ENCODE measurements at regions not wholly inside any gene's neighbourhood (a gene's known extent, or its start where the extent isn't known, plus 50 kb on each side); places are given as distances from the start of the nearest gene placed in this dataset.
"Not testable (repeated sequence)": the region's sequence is repeated elsewhere in the genome, so short reads cannot be mapped to it uniquely, and the experiment has no call there.

DNA sequence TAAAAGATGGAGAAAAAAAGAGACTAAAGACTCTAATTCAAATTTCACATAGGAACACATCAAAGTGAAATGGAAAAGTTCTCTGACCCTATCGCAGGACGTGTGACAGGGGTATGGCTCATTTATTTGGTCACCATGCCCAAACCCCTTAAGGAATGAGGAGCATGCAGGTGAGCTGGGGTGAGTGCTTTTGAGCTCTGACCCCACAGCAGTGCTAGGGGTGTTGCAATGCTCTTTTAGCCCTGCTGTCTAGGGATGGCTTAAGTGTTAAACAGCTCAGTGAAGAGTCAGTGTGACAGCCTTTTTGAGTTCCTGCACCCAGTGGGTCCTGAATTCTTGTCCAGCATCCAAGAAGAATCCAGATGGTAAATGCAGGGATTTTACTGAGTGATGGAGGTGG lies 143.0 kb upstream of the ANKRD55 start:
- Histone ChIP-seq H3K4me1 (no peaks in the 10 kb centered on the region), H3K4me3 (no peak overlapping the region), H3K36me3 (ENCODE audit: low read depth, missing control alignments) (no peaks in the 10 kb centered on the region), H3K9me3 (no peaks in the 10 kb centered on the region), H3K27me3 (no peaks in the 10 kb centered on the region), H3K27ac (no peak overlapping the region)
- 95 to 100% methylated on average over 2 of the region's 2 CpGs for WGBS, 2 donors
- TF ChIP-seq POLR2A (IDR thresholded peaks at IDR 0.05): no peak
- TF ChIP-seq, protein P1, sequence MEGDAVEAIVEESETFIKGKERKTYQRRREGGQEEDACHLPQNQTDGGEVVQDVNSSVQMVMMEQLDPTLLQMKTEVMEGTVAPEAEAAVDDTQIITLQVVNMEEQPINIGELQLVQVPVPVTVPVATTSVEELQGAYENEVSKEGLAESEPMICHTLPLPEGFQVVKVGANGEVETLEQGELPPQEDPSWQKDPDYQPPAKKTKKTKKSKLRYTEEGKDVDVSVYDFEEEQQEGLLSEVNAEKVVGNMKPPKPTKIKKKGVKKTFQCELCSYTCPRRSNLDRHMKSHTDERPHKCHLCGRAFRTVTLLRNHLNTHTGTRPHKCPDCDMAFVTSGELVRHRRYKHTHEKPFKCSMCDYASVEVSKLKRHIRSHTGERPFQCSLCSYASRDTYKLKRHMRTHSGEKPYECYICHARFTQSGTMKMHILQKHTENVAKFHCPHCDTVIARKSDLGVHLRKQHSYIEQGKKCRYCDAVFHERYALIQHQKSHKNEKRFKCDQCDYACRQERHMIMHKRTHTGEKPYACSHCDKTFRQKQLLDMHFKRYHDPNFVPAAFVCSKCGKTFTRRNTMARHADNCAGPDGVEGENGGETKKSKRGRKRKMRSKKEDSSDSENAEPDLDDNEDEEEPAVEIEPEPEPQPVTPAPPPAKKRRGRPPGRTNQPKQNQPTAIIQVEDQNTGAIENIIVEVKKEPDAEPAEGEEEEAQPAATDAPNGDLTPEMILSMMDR (IDR thresholded peaks at IDR 0.05): no peak
- intact Hi-C loops (cut with DNase I; ENCODE audit: low total_unique reads): no loop called here
- no peak for DNase-seq

DNA sequence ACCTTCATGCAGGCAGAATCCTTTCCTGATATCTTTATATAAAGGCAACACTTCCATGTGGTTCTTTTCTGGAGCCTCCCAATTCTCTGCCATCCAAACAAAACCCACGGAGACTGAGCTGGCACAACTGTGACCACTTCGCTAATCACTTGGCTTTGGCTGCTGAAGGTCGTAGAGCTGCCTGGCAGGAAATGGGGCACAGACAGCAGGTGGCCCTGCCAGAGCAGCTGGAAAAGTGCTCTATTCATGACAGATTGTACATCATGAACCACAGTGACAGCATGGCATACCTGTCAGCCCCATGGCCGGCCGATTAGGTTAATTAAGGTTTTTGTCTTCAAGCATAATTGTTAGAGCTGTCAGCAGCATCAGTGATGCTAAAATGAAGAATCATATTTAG lies 141.9 kb upstream of the ANKRD55 start:
- Histone ChIP-seq H3K36me3 (ENCODE audit: low read depth, missing control alignments) (no peaks in the 10 kb centered on the region), H3K9me3 (no peaks in the 10 kb centered on the region), H3K4me3 (no peak overlapping the region), H3K27ac (no peak overlapping the region), H3K4me1 (no peaks in the 10 kb centered on the region), H3K27me3 (no peaks in the 10 kb centered on the region)
- no peak for TF ChIP-seq POLR2A (IDR thresholded peaks at IDR 0.05)
- 50 to 55% methylated on average over 5 of the region's 5 CpGs for WGBS, 2 donors
- DNase-seq: no peak
- intact Hi-C loops (cut with DNase I; ENCODE audit: low total_unique reads): no loop called here

DNA sequence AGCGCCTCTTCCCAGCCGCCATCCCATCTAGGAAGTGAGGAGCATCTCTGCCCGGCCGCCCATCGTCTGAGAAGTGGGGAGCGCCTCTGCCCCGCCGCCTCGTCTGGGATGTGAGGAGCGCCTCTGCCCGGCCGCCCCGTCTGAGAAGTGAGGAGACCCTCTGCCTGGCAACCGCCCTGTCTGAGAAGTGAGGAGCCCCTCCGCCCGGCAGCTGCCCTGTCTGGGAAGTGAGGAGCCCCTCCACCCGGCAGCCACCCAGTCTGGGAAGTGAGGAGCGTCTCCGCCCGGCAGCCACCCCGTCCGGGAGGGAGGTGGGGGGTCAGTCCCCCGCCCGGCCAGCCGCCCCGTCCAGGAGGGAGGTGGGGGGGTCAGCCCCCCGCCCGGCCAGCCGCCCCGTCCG lies 139.4 kb upstream of the ANKRD55 start:
- 82% methylated on average over 20 of the region's 31 CpGs; no CpG with 5 or more reads in 1 of the 2 donors for WGBS, 2 donors
- H3K36me3 ChIP-seq (ENCODE audit: low read depth, missing control alignments); H3K9me3 ChIP-seq; H3K27me3 ChIP-seq; H3K4me1 ChIP-seq; H3K27ac ChIP-seq; DNase-seq; H3K4me3 ChIP-seq; intact Hi-C loops (cut with DNase I; ENCODE audit: low total_unique reads): not testable (repeated sequence)

DNA sequence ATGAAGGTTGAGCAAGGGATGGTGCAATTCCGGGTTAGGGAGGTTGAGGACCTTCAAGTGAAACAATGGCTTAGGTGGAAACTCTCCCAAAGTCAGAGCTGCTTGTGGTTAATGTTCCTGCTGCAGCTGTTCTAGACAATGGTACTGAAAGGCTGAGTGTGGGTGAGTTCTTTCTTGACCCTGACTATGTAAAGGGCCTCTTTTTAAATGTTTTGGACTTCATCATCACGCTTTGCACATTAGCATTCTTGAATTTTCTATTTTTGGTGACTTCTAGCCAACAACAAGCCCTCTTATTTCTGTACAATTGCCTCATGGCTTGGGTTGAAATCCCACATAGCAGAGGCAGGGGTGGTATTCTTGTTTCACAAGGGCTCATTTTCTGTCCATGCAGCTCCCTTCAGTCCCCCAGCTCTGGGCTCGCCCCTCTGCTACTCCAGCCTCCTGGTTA lies 136.3 kb upstream of the ANKRD55 start:
- WGBS, 2 donors: 87 to 88% methylated on average over 3 of the region's 3 CpGs
- TF ChIP-seq, protein P1 (IDR thresholded peaks at IDR 0.05): no peak
- intact Hi-C loops (cut with DNase I; ENCODE audit: low total_unique reads): no loop called here
- Histone ChIP-seq H3K9me3 (no peaks in the 10 kb centered on the region), H3K27ac (no peak overlapping the region), H3K27me3 (no peaks in the 10 kb centered on the region), H3K4me1 (no peaks in the 10 kb centered on the region), H3K36me3 (ENCODE audit: low read depth, missing control alignments) (no peaks in the 10 kb centered on the region), H3K4me3 (no peak overlapping the region)
- no peak for DNase-seq

DNA sequence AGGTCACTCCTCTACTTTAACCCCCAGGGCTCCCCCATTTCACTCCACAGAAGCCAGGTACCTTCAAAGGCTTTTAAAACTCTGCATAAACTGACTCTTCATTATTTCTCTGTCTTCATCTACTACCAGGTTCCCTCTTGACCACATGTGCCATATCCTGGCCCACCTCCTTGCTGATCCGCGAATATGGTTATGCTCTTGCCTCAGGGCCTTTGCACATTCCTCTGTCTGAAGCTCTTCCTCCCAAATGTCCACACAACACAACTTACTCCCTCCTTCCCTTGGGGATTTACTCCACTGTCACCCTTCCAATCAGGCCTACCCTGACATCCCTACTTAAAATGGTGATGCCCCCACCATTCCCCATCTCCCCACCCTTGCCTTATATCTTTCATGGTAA lies 134.6 kb upstream of the ANKRD55 start:
- Histone ChIP-seq H3K27ac (no peak overlapping the region), H3K27me3 (no peaks in the 10 kb centered on the region), H3K4me1 (no peaks in the 10 kb centered on the region), H3K4me3 (no peak overlapping the region), H3K36me3 (ENCODE audit: low read depth, missing control alignments) (no peaks in the 10 kb centered on the region), H3K9me3 (no peaks in the 10 kb centered on the region)
- WGBS, 2 donors: 91 to 94% methylated on average over 2 of the region's 2 CpGs
- intact Hi-C loops (cut with DNase I; ENCODE audit: low total_unique reads): no loop called here
- no peak for TF ChIP-seq POLR2A (IDR thresholded peaks at IDR 0.05)
- no peak for DNase-seq

DNA sequence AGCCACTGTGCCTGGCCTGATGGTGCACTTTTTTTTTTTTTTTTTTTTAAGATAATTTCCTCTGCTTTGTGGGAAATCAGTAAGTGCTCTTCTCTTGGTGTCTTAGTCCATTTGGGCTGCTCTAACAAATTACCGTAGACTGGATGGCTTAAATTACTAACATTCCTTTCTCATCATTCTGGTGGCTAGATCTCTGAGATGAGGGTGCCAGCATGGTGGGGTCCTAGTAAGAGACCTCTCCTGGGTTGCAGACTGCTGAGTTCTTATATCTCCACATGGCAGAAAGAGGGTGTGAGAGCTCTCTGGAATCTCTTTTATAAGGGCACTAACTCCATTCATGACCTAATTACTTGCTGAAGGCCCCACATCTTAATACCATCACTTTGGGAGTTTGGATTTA lies 133.9 kb upstream of the ANKRD55 start:
- H3K27ac ChIP-seq: no peak overlapping the region
- no peak for TF ChIP-seq POLR2A (IDR thresholded peaks at IDR 0.05)
- TF ChIP-seq, protein P1 (IDR thresholded peaks at IDR 0.05): no peak
- no peaks in the 10 kb centered on the region for H3K4me1 ChIP-seq

More for the DNA sequence above, 133.9 kb upstream of the ANKRD55 start:
- intact Hi-C loops (cut with DNase I; ENCODE audit: low total_unique reads): no loop called here
- no peaks in the 10 kb centered on the region for H3K36me3 ChIP-seq (ENCODE audit: low read depth, missing control alignments)
- DNase-seq: no peak
- WGBS, 2 donors: 87 to 100% methylated on average over 1 of the region's 1 CpG
- no peak overlapping the region for H3K4me3 ChIP-seq
- H3K27me3 ChIP-seq: no peaks in the 10 kb centered on the region
- no peaks in the 10 kb centered on the region for H3K9me3 ChIP-seq

Data from testis (tissue), 2 donors.